Uterus (tissue), 3 donors: ENCODE measurements at regions not wholly inside any gene's neighbourhood (a gene's known extent, or its start where the extent isn't known, plus 50 kb on each side); places are given as distances from the start of the nearest gene placed in this dataset.
"Not testable (repeated sequence)": the region's sequence is repeated elsewhere in the genome, so short reads cannot be mapped to it uniquely, and the experiment has no call there.

ENCODE experiments used
- DNase-seq, 2 donors: peaks; one replicate each; pipeline ENCODE4 v3.0.0-alpha.2; 2019 to 2020
- H3K27ac ChIP-seq, 2 donors: fragments of 200-600 bp; sonication (generic); 1 replicate in 1 of 2; 2 replicates in 1 of 2; pipeline ENCODE4 v1.5.1; 2016 to 2018
- H3K27me3 ChIP-seq, 2 donors: fragments of 200-600 bp; sonication (generic); one replicate each; pipeline ENCODE4 v1.5.1; 2018 to 2019; ENCODE audit warnings: control low read depth in 1 of 2
- H3K36me3 ChIP-seq, 2 donors: fragments of 200-600 bp; sonication (generic); one replicate each; pipeline ENCODE4 v1.5.1; 2019; ENCODE audit warnings: control low read depth in 1 of 2
- H3K4me1 ChIP-seq, 2 donors: fragments of 200-600 bp; sonication (generic); one replicate each; pipeline ENCODE4 v1.5.1; 2018 to 2019; ENCODE audit warnings: control low read depth in 1 of 2
- H3K4me3 ChIP-seq, 2 donors: fragments of 200-600 bp; sonication (generic); 1 replicate in 1 of 2; 2 replicates in 1 of 2; pipeline ENCODE4 v1.5.1; 2018 to 2019; ENCODE audit warnings: mild to moderate bottlenecking in 1 of 2
- H3K9me3 ChIP-seq, 2 donors: fragments of 200-600 bp; sonication (generic); one replicate each; pipeline ENCODE4 v1.5.1; 2019; ENCODE audit warnings: control low read depth in 1 of 2
- POLR2A ChIP-seq, 2 donors: fragments of 450-650 bp; IDR thresholded peaks; one replicate each; pipeline ENCODE4 v1.6.1; 2016; ENCODE audit warnings: antibody characterized with exemption in 2 of 2, mild to moderate bottlenecking in 1 of 2, moderate library complexity in 1 of 2
- intact Hi-C: fragments of 100-400 bp; cut with DNase I; formaldehyde crosslinking; loops from one replicate; pipeline ENCODE4 v1.15.1; 2023; ENCODE audit warnings: low total_unique reads
- TF ChIP-seq, protein P1 (sequence below), 4 experiments: fragments of 200-600 bp in 2 of 4; fragments of 450-650 bp in 2 of 4; sonication (generic) in 2 of 4; IDR thresholded peaks; one replicate each; pipeline ENCODE4 v1.5.1; 2016 to 2019; ENCODE audit warnings: antibody characterized with exemption in 4 of 4, mild to moderate bottlenecking in 2 of 4, moderate library complexity in 1 of 4
- donor health status: DM: yes; HTN: yes; CAD: no.

DNA sequence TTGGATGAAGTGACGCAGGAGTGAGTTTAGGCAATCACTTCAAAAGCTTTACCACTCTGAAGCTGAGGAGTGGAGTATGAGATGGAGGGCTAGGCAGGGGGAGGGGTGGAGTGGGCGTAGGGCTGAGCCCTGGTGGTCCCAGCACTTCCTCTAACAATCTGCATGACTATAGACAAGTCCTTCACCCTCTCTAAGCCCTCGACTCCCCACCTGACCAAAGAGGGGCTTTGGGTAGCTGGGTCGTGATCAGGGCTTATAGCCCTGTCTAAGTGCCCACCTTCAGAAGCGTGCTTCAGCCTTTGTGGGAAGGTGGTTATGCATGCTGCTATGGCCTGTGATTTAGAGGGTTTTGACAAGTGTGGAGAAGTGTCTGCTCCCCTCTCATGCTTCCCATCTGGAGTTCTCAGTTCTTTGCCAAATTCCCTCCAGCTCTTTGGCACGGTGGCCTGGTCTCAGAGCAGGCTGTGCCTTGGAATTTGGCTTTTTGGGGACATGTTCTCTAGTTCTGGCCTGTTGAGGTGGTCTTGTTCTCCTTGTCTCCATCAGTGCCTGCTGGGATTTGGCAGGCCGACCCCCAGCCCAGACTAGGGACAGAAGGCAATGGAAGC lies 53.0 kb downstream of the ACTBL2 start:
- intact Hi-C loops = no loop called here
- TF ChIP-seq, protein P1, sequence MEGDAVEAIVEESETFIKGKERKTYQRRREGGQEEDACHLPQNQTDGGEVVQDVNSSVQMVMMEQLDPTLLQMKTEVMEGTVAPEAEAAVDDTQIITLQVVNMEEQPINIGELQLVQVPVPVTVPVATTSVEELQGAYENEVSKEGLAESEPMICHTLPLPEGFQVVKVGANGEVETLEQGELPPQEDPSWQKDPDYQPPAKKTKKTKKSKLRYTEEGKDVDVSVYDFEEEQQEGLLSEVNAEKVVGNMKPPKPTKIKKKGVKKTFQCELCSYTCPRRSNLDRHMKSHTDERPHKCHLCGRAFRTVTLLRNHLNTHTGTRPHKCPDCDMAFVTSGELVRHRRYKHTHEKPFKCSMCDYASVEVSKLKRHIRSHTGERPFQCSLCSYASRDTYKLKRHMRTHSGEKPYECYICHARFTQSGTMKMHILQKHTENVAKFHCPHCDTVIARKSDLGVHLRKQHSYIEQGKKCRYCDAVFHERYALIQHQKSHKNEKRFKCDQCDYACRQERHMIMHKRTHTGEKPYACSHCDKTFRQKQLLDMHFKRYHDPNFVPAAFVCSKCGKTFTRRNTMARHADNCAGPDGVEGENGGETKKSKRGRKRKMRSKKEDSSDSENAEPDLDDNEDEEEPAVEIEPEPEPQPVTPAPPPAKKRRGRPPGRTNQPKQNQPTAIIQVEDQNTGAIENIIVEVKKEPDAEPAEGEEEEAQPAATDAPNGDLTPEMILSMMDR (IDR thresholded peaks at IDR 0.05) = no peak
- TF ChIP-seq POLR2A (IDR thresholded peaks at IDR 0.05) = no peak
- Histone ChIP-seq H3K4me1 (no peaks in the 10 kb centered on the region), H3K27ac (no peak overlapping the region), H3K4me3 (no peak overlapping the region), H3K9me3 (no peaks in the 10 kb centered on the region), H3K27me3 (no peaks in the 10 kb centered on the region), H3K36me3 (no peaks in the 10 kb centered on the region)
- no peak for DNase-seq

DNA sequence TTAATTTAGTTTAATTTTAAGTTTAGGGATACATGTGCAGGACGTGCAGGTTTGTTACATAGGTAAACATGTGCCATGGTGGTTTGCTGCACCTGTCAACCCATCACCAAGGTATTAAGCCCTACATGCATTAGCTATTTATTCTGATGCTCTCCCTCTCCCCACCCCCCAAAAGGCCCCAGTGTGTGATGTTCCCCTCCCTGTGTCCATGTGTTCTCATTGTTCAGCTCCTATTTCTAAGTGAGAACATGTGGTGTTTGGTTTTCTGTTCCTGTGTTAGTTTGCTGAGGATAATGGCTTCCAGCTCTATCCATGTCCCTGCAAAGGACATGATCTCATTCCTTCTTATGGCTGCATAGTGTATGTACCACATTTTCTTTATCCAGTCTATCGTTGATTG lies 53.6 kb downstream of the ACTBL2 start:
- H3K9me3 ChIP-seq, H3K27ac ChIP-seq, H3K4me3 ChIP-seq, H3K36me3 ChIP-seq, DNase-seq, H3K27me3 ChIP-seq, intact Hi-C loops, H3K4me1 ChIP-seq: not testable (repeated sequence)

DNA sequence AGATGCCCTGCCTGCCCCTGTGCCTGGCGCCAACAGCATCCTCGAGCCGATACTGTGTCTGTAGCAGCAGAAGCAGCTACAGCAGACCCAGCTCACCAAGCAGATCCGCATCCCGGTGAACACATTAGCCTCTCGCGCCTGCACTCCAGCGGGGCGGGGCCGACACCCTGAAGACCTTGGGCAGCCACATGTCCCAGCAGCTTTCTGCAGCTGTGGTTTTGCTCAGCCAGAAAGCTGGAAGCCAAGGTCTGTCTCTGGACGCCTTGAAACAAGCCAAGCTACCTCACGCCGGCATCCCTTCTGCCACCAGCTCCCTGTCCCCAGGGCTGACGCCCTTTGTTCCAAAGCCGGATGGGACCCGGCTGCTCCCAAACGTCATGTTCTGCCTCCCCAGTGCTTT lies 59.6 kb downstream of the ACTBL2 start:
- intact Hi-C loops = no loop called here
- Histone ChIP-seq H3K27me3 (no peaks in the 10 kb centered on the region), H3K36me3 (no peaks in the 10 kb centered on the region), H3K27ac (no peak overlapping the region), H3K9me3 (no peaks in the 10 kb centered on the region), H3K4me1 (no peaks in the 10 kb centered on the region), H3K4me3 (no peak overlapping the region)
- no peak for DNase-seq
- TF ChIP-seq, protein P1 (IDR thresholded peaks at IDR 0.05) = no peak
- no peak for TF ChIP-seq POLR2A (IDR thresholded peaks at IDR 0.05)

- intact Hi-C loops = no loop called here
- Histone ChIP-seq H3K4me3 (no peak overlapping the region), H3K4me1 (no peaks in the 10 kb centered on the region), H3K9me3 (no peaks in the 10 kb centered on the region), H3K36me3 (no peaks in the 10 kb centered on the region), H3K27me3 (no peaks in the 10 kb centered on the region), H3K27ac (no peak overlapping the region)
- TF ChIP-seq POLR2A (IDR thresholded peaks at IDR 0.05) = no peak
- no peak for DNase-seq
Observed at GRCh38 chr5:57422341-57422740, 60.3 kb downstream of the ACTBL2 start.

- Histone ChIP-seq H3K4me3 (no peak overlapping the region), H3K4me1 (no peaks in the 10 kb centered on the region), H3K9me3 (no peaks in the 10 kb centered on the region), H3K27ac (no peak overlapping the region), H3K27me3 (no peaks in the 10 kb centered on the region), H3K36me3 (no peaks in the 10 kb centered on the region)
- no peak for DNase-seq
- intact Hi-C loops = no loop called here
- TF ChIP-seq, protein P1 (IDR thresholded peaks at IDR 0.05) = no peak
- TF ChIP-seq POLR2A (IDR thresholded peaks at IDR 0.05) = no peak
Observed at GRCh38 chr5:57420801-57421200, 61.8 kb downstream of the ACTBL2 start.

DNA sequence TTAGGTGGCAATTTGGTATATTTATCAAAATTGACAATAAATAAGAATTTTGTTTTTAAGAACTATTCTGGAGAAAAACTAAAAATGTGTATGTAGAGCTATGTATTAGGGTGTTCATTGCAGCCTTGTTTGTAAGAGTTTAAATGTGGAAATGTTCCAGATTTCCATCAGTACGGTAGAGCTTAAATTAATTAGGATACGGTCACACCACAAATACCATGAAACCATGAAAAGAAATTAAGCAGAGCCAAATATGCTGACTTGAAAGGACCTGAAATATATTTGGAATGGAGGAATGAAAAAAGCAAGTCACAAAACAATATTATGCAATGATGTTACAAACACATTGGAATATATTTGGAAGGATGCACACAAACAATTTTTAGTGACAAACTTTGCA lies 64.6 kb downstream of the ACTBL2 start:
- Histone ChIP-seq H3K27me3 (no peaks in the 10 kb centered on the region), H3K4me3 (no peak overlapping the region), H3K27ac (no peak overlapping the region), H3K4me1 (no peaks in the 10 kb centered on the region), H3K36me3 (no peaks in the 10 kb centered on the region), H3K9me3 (no peaks in the 10 kb centered on the region)
- intact Hi-C loops = no loop called here
- TF ChIP-seq, protein P1 (IDR thresholded peaks at IDR 0.05) = no peak
- TF ChIP-seq POLR2A (IDR thresholded peaks at IDR 0.05) = no peak
- no peak for DNase-seq
